Globus pallidus (tissue), 1 donor: ENCODE measurements at regions not wholly inside any gene's neighbourhood (a gene's known extent, or its start where the extent isn't known, plus 50 kb on each side); places are given as distances from the start of the nearest gene placed in this dataset.

Experiments
- DNase-seq: peaks from one replicate; pipeline ENCODE4 v3.0.0-alpha.2; 2015; ENCODE audit warnings: low spot score

DNA sequence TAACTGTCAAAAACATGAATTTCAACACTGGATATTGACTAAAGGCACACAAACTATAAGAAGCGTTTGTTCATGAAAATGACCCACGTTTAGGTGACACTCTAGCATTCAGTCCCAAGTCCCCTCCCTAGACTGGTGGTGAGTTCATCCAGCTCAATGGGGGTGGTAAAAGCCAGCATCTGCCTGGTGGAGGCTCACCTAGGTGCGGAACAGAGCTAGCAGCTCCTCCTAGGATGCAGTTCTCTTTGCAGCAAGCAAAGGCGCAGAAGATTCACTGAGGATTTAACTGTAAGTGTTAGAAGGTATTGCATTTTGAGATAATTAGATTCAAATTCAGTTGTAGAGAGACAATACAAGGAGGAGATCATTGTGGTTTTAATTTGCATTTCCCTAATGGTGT is 87.6 kb downstream of the VSTM2A start:
- no peak for DNase-seq

DNA sequence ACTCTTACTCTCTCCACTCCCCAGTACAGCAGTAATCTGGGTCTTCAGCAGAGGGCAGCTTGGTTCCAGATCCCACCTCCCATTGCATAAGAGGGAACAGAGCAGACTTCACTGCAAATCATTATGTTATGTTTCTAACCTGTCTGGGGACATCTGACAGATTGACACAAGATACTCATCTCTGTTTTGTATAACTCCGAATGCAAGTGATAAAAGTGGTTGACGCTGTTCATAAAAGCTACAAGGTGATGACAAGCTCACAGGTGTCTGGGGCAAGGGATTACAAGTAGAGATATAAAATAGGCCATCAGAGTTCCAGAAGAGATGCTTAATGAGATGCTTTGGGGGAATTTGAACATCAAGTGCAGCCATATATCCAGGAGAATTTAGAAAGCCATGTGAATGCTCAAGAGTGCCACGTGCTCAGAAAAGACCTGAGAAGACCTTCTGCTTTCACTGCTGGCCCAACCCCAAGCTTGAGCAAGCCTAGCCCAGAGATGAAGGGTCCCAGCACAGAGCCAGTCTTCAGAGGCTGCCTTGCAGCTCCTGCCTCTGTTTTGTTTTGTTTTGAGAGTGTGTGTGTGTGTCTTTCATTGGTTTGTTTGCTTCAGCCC is 80.6 kb downstream of the VSTM2A start:
- DNase-seq: no peak
